A549 (cell line): ENCODE measurements at regions not wholly inside any gene's neighbourhood (a gene's known extent, or its start where the extent isn't known, plus 50 kb on each side); places are given as distances from the start of the nearest gene placed in this dataset.

Experiments
- ATAC-seq, 2 experiments: fragments of 200-7000 bp in 1 of 2; fragments of >200 bp in 1 of 2; cut with Nextera tagmentation in 1 of 2; cut with Tn5 transposase in 1 of 2; 3 replicates each; pipeline versions ENCODE4 v1.8.0 to v1.9.1; 2018 to 2020; ENCODE audit warnings: mild to moderate bottlenecking in 1 of 2, moderate library complexity in 1 of 2
- CTCF ChIA-PET: fragments of 300-600 bp; sonication (Branson Sonifier 250); formaldehyde crosslinking; extraction: SDS; loops from one replicate; lab custom pipeline; 2021; ENCODE audit warnings: antibody characterized with exemption, inconsistent platforms; lab: Yijun Ruan, JAX
- POLR2A ChIA-PET: fragments of 350-600 bp; formaldehyde crosslinking; extraction: SDS; loops from one replicate; lab custom pipeline; 2021; ENCODE audit warnings: antibody characterized with exemption, inconsistent platforms; lab: Yijun Ruan, JAX
- DNase-seq, 2 experiments: peaks; one replicate each; pipeline versions ENCODE4 v3.0.0 to v3.0.0-alpha.2; 2011 to 2016; ENCODE audit warnings: low read depth in 1 of 2, low spot score in 1 of 2
- FAIRE-seq: peaks from 2 replicates; lab custom pipeline; 2011; peaks lifted over from hg19 to GRCh38; lab: Jason Lieb, UNC
- H3K27ac ChIP-seq, 2 experiments: fragments of >200 bp; sonication (Bioruptor Twin); formaldehyde crosslinking; 3 replicates each; pipeline ENCODE4 v1.5.1; 2016 to 2017
- H3K4me1 ChIP-seq: fragments of >200 bp; sonication (Bioruptor Twin); formaldehyde crosslinking; 3 replicates; pipeline ENCODE4 v1.6.1; 2016
- H3K4me2 ChIP-seq: fragments of >200 bp; sonication (Bioruptor Twin); formaldehyde crosslinking; 3 replicates; pipeline ENCODE4 v1.6.1; 2016
- H3K4me3 ChIP-seq: fragments of >200 bp; sonication (Bioruptor Twin); formaldehyde crosslinking; 3 replicates; pipeline ENCODE4 v1.5.1; 2016
- H3K9me3 ChIP-seq: fragments of >200 bp; sonication (Bioruptor Twin); formaldehyde crosslinking; 3 replicates; pipeline ENCODE4 v1.6.1; 2016
- BHLHE40 ChIP-seq: IDR thresholded peaks from 2 replicates; pipeline ENCODE4 v1.6.1; 2012; ENCODE audit warnings: low read depth, low read length, inconsistent platforms
- CEBPB ChIP-seq, 2 experiments: fragments of >200 bp in 1 of 2; sonication (Bioruptor Twin) in 1 of 2; formaldehyde crosslinking in 1 of 2; IDR thresholded peaks; 2 replicates each; pipeline ENCODE4 v1.6.1; 2012 to 2016
- CHD2 ChIP-seq: fragments of 150-350 bp; IDR thresholded peaks from 2 replicates; pipeline ENCODE4 v1.6.1; 2014; ENCODE audit warnings: low read length; ENCODE audit not compliant: partially characterized antibody
- EHF ChIP-seq: fragments of 250-450 bp; sonication (Bioruptor Pico); IDR thresholded peaks from 2 replicates; pipeline ENCODE4 v1.5.0; 2020; ENCODE audit warnings: mild to moderate bottlenecking
- EHMT2 ChIP-seq: fragments of 200-600 bp; sonication (generic); IDR thresholded peaks from 2 replicates; pipeline ENCODE4 v1.6.1; 2016; ENCODE audit warnings: antibody characterized with exemption, low read depth, mild to moderate bottlenecking, moderate library complexity
- ESRRA ChIP-seq: fragments of 150-350 bp; IDR thresholded peaks from 2 replicates; pipeline ENCODE4 v1.6.1; 2014; ENCODE audit warnings: mild to moderate bottlenecking, low read length, borderline replicate concordance
- FOSB ChIP-seq: fragments of 250-450 bp; sonication (Bioruptor Pico); IDR thresholded peaks from 2 replicates; pipeline ENCODE4 v1.5.0; 2020; ENCODE audit warnings: mild to moderate bottlenecking, moderate library complexity
- HOXB13 ChIP-seq: fragments of 250-450 bp; sonication (Bioruptor Pico); IDR thresholded peaks from 2 replicates; pipeline ENCODE4 v1.5.0; 2020; ENCODE audit warnings: low read depth, mild to moderate bottlenecking, moderate library complexity
- HOXB5 ChIP-seq: fragments of 250-450 bp; sonication (Bioruptor Pico); IDR thresholded peaks from 2 replicates; pipeline ENCODE4 v1.5.0; 2020; ENCODE audit warnings: mild to moderate bottlenecking, moderate library complexity
- JUN ChIP-seq, 2 experiments: fragments of >200 bp; sonication (Bioruptor Twin); formaldehyde crosslinking; IDR thresholded peaks; 2 replicates in 1 of 2; 3 replicates in 1 of 2; pipeline ENCODE4 v1.6.1; 2016 to 2017
- KDM1A ChIP-seq: fragments of 200-600 bp; sonication (generic); IDR thresholded peaks from 2 replicates; pipeline ENCODE4 v1.6.1; 2016; ENCODE audit warnings: low read depth, mild to moderate bottlenecking
- KDM5A ChIP-seq: fragments of 200-600 bp; sonication (generic); IDR thresholded peaks from 2 replicates; pipeline ENCODE4 v1.6.1; 2016; ENCODE audit warnings: antibody characterized with exemption, mild to moderate bottlenecking
- NFE2L2 ChIP-seq: fragments of 150-350 bp; conservative IDR thresholded peaks from 2 replicates; pipeline ENCODE4 v1.6.1; 2014; ENCODE audit warnings: low read length
- RAD21 ChIP-seq, 2 experiments: fragments of >200 bp in 1 of 2; sonication (Bioruptor Twin) in 1 of 2; formaldehyde crosslinking in 1 of 2; IDR thresholded peaks in 1 of 2; conservative IDR thresholded peaks in 1 of 2; 2 replicates in 1 of 2; 3 replicates in 1 of 2; pipeline ENCODE4 v1.6.1; 2012 to 2018; ENCODE audit warnings: inconsistent platforms in 1 of 2
- RCOR1 ChIP-seq: fragments of 150-350 bp; IDR thresholded peaks from 2 replicates; pipeline ENCODE4 v1.6.1; 2014; ENCODE audit warnings: antibody characterized with exemption, low read length, low read depth
- SMC3 ChIP-seq: fragments of >200 bp; sonication (Bioruptor Twin); formaldehyde crosslinking; IDR thresholded peaks from 3 replicates; pipeline ENCODE4 v1.6.1; 2018; ENCODE audit warnings: inconsistent platforms
- SREBF2 ChIP-seq: fragments of 450-650 bp; IDR thresholded peaks from 2 replicates; pipeline ENCODE4 v1.6.1; 2014; ENCODE audit warnings: mild to moderate bottlenecking, moderate library complexity
- TFCP2L1 ChIP-seq: fragments of 250-450 bp; sonication (Bioruptor Pico); IDR thresholded peaks from 2 replicates; pipeline ENCODE4 v1.5.0; 2021; ENCODE audit warnings: mild to moderate bottlenecking
- TP53 ChIP-seq: fragments of 250-450 bp; sonication (Bioruptor Pico); IDR thresholded peaks from 2 replicates; pipeline ENCODE4 v1.5.0; 2021; ENCODE audit warnings: mild to moderate bottlenecking, moderate library complexity
- ZC3H11A ChIP-seq: fragments of 450-650 bp; IDR thresholded peaks from 2 replicates; pipeline ENCODE4 v1.6.1; 2014; ENCODE audit warnings: antibody characterized with exemption, mild to moderate bottlenecking
- ZFP36 ChIP-seq: fragments of 450-650 bp; IDR thresholded peaks from 2 replicates; pipeline ENCODE4 v1.6.1; 2014; ENCODE audit warnings: borderline replicate concordance; ENCODE audit not compliant: partially characterized antibody
- WGBS: methylation state at CpG from one replicate; pipeline ENCODE4 v1.1.6; 2017; ENCODE audit errors: missing lambda C conversion rate; 5-methylcytosine and 5-hydroxymethylcytosine counted together
- TF ChIP-seq, protein P1 (sequence below): fragments of 150-350 bp; IDR thresholded peaks from 2 replicates; pipeline ENCODE4 v1.6.1; 2014; ENCODE audit warnings: low read depth, mild to moderate bottlenecking, low read length
- TF ChIP-seq, protein P2 (sequence below): fragments of >200 bp; sonication (Bioruptor Twin); formaldehyde crosslinking; IDR thresholded peaks from 2 replicates; pipeline ENCODE4 v1.6.1; 2016
- TF ChIP-seq, protein P3 (sequence below): fragments of >200 bp; sonication (Bioruptor Twin); formaldehyde crosslinking; IDR thresholded peaks from 3 replicates; pipeline ENCODE4 v1.5.1; 2016
- TF ChIP-seq, protein P4 (sequence below): fragments of 250-450 bp; sonication (Bioruptor Pico); IDR thresholded peaks from 2 replicates; pipeline ENCODE4 v1.5.0; 2021; ENCODE audit warnings: mild to moderate bottlenecking, moderate library complexity, borderline replicate concordance

DNA sequence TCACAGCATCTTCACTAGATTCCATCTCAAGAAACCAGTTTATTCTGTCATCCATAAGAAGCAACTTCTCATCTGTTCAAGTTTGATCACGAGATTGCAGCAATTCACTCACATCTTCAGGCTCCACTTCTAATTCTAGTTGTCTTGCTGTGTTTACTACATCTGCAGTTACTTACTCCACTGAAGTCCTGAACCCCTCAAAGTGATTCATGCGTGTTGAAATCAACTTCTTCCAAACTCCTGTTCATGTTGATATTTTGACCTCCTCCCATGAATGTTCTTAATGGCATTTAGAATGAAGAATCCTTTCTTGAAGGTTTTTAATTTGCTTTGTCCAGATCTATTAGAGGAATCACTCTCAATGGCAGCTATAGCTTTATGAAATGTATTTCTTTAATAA is 287.6 kb upstream of the TBL1XR1 start:
- DNase-seq (no peak), ATAC-seq (no peak), FAIRE-seq (no peak)
- no peak for TF ChIP-seq CHD2
- TF ChIP-seq ZC3H11A, result no peak
- TF ChIP-seq, protein P1, sequence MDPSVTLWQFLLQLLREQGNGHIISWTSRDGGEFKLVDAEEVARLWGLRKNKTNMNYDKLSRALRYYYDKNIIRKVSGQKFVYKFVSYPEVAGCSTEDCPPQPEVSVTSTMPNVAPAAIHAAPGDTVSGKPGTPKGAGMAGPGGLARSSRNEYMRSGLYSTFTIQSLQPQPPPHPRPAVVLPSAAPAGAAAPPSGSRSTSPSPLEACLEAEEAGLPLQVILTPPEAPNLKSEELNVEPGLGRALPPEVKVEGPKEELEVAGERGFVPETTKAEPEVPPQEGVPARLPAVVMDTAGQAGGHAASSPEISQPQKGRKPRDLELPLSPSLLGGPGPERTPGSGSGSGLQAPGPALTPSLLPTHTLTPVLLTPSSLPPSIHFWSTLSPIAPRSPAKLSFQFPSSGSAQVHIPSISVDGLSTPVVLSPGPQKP, result no peak
- no peak for TF ChIP-seq CEBPB (IDR thresholded peaks at IDR 0.05)
- TF ChIP-seq JUN (IDR thresholded peaks at IDR 0.05), result no peak
- no peak for TF ChIP-seq NFE2L2
- TF ChIP-seq SREBF2, result no peak
- no peak for TF ChIP-seq RCOR1
- no peak for TF ChIP-seq ZFP36
- no peak for TF ChIP-seq BHLHE40
- TF ChIP-seq FOSB (CRISPR knock-in tag), result no peak
- TF ChIP-seq HOXB13 (CRISPR knock-in tag), result no peak
- Histone ChIP-seq H3K27ac (no peak overlapping the region), H3K4me2 (no peak overlapping the region), H3K4me1 (no peaks in the 10 kb centered on the region), H3K4me3 (no peak overlapping the region), H3K9me3 (no peaks in the 10 kb centered on the region)
- ChIA-PET POLR2A (no interaction called here), CTCF (interaction anchor here (1.2 kb wide), 1 partner anchor 14 kb away, joined by 3 read pairs; no protein-coding TSS in a partner anchor)
- 78% methylated on average over 2 of the region's 2 CpGs for WGBS

DNA sequence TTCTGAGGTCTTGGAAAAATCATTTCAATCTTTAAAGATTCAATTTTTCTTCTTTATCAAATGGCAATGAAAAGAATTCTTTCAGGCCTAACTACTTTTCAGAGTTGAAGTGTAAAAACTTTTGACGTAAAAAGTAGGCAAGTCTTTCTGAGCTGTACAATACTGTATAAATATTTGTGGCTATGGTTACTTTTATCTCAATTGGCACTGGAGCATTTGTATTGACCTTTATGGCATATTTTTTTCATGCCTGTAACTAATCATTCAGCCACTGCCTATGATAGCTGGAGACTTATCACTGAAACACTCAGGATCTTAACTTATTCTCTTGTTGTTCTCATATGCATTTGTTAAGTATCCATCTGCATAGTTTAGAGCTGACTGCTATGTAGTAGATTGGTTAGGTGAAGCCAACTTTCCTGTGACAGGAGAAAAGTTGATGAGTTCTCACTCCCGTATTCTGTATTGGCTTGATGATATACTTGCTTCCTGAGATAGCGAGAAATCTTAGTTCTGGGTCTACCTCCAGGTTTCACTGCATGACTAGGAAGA is 290.4 kb upstream of the TBL1XR1 start:
- WGBS, result 94% methylated on average over 3 of the region's 3 CpGs
- no peak for DNase-seq
- no peak for TF ChIP-seq ZFP36
- no peak for TF ChIP-seq EHF
- no peak for TF ChIP-seq TP53 (CRISPR knock-in tag)
- TF ChIP-seq, protein P2, sequence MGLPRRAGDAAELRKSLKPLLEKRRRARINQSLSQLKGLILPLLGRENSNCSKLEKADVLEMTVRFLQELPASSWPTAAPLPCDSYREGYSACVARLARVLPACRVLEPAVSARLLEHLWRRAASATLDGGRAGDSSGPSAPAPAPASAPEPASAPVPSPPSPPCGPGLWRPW, result no peak
- no peak for TF ChIP-seq FOSB (CRISPR knock-in tag)
- TF ChIP-seq BHLHE40, result no peak
- TF ChIP-seq RAD21 (conservative IDR thresholded peaks at IDR 0.05 in 1 of 2, IDR thresholded peaks at IDR 0.05 in 1 of 2), result no peak
- TF ChIP-seq EHMT2, result no peak
- TF ChIP-seq TFCP2L1, result no peak
- TF ChIP-seq SREBF2, result no peak
- TF ChIP-seq HOXB5 (CRISPR knock-in tag), result no peak
- no peak for TF ChIP-seq KDM1A
- TF ChIP-seq ESRRA, result no peak
- no peak for TF ChIP-seq SMC3
- TF ChIP-seq KDM5A, result no peak
- TF ChIP-seq, protein P3, sequence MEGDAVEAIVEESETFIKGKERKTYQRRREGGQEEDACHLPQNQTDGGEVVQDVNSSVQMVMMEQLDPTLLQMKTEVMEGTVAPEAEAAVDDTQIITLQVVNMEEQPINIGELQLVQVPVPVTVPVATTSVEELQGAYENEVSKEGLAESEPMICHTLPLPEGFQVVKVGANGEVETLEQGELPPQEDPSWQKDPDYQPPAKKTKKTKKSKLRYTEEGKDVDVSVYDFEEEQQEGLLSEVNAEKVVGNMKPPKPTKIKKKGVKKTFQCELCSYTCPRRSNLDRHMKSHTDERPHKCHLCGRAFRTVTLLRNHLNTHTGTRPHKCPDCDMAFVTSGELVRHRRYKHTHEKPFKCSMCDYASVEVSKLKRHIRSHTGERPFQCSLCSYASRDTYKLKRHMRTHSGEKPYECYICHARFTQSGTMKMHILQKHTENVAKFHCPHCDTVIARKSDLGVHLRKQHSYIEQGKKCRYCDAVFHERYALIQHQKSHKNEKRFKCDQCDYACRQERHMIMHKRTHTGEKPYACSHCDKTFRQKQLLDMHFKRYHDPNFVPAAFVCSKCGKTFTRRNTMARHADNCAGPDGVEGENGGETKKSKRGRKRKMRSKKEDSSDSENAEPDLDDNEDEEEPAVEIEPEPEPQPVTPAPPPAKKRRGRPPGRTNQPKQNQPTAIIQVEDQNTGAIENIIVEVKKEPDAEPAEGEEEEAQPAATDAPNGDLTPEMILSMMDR, result no peak
- TF ChIP-seq, protein P4, sequence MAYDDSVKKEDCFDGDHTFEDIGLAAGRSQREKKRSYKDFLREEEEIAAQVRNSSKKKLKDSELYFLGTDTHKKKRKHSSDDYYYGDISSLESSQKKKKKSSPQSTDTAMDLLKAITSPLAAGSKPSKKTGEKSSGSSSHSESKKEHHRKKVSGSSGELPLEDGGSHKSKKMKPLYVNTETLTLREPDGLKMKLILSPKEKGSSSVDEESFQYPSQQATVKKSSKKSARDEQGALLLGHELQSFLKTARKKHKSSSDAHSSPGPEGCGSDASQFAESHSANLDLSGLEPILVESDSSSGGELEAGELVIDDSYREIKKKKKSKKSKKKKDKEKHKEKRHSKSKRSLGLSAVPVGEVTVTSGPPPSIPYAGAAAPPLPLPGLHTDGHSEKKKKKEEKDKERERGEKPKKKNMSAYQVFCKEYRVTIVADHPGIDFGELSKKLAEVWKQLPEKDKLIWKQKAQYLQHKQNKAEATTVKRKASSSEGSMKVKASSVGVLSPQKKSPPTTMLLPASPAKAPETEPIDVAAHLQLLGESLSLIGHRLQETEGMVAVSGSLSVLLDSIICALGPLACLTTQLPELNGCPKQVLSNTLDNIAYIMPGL, result no peak
- TF ChIP-seq, all 56 proteins: peak for 0
- no peak for ATAC-seq
- ChIA-PET CTCF (no interaction called here), POLR2A (no interaction called here)
- no peak overlapping the region for H3K4me2 ChIP-seq
- no peaks in the 10 kb centered on the region for H3K4me1 ChIP-seq
- no peak for FAIRE-seq
- no peak overlapping the region for H3K27ac ChIP-seq
- H3K4me3 ChIP-seq, result no peak overlapping the region
- no peaks in the 10 kb centered on the region for H3K9me3 ChIP-seq
